Fibroblast of skin of left quadriceps (primary cell): ENCODE measurements at regions not wholly inside any gene's neighbourhood (a gene's known extent, or its start where the extent isn't known, plus 50 kb on each side); places are given as distances from the start of the nearest gene placed in this dataset.

Experiments used
- DNase-seq, 2 experiments: peaks; one replicate each; pipeline ENCODE4 v3.0.0-alpha.2; 2013; ENCODE audit warnings: low read depth in 2 of 2

DNA sequence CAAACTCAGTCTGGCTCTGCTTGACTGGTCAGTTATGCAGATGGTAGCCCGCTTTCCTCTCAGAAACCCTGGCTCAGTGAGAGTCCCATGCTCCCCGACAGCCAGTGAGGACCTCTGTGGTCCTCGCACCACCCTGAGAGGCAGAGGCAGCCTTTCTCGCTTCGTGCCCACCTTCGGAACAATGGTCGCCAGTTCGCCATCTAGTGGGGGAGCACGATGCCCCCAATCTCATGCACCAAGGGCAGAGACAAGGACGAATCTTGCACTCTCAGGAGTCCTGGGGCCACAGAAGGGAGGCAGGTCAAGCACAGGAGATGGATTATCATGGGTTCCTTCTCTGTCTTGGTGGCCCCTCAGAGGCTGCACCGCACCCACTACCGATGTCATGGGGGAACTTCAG, 75.2 kb downstream of the RHCG start:
- no peak for DNase-seq

DNA sequence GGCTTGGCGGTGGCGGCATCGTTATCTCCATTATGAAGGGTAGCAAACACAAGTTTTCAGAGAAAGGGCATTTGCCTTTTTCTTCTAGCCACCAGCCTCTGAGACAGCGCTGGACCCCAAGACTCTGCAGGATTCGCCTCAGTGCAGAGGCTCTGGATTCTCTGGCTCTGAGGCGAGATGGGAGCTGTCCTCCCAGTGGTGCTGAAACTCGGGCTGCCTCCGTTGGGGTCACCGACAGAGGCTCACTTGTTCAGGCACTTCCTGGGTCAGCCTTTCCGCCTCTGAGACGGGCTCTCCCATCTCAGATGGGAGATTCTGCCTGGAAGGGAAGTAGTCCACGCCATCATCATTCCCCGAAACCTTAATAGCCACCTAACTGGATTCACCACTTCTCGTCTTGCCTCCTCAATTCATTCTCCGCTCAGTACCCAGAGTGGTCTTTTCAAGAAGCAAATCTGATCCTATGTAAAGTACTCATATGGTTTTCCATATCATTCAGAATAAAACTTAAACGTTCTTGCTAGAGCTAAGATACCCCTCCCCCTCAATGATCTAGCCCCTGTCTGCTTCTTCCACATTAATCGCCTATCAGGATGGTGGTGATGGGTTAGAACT, 76.9 kb downstream of the RHCG start:
- DNase-seq = no peak

DNA sequence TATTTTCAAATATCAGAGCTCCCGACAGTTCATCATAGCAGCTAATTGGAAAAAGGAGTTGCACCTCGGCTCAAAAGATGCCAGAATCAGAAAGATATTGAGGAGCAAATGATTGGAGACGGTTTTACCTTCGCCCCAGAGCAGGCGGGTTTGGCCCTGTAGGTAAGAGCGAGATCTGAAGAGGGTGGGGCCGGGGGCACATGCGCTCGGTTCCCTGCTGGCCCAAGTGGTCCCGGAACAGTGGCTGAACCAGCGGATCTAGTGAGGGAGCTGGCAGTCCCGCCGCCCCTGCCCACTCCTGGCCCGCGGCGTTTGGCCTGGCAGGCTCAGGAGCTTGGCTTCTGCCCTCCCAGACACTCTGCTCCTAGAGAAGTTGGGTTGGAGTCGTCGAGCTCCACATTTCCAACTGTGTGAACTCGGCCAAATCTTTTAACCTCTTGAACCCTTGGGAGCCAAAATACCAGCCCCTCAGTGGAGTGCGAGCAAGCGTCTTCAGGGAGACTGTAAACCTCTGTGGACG, 79.1 kb downstream of the RHCG start:
- no peak for DNase-seq

DNA sequence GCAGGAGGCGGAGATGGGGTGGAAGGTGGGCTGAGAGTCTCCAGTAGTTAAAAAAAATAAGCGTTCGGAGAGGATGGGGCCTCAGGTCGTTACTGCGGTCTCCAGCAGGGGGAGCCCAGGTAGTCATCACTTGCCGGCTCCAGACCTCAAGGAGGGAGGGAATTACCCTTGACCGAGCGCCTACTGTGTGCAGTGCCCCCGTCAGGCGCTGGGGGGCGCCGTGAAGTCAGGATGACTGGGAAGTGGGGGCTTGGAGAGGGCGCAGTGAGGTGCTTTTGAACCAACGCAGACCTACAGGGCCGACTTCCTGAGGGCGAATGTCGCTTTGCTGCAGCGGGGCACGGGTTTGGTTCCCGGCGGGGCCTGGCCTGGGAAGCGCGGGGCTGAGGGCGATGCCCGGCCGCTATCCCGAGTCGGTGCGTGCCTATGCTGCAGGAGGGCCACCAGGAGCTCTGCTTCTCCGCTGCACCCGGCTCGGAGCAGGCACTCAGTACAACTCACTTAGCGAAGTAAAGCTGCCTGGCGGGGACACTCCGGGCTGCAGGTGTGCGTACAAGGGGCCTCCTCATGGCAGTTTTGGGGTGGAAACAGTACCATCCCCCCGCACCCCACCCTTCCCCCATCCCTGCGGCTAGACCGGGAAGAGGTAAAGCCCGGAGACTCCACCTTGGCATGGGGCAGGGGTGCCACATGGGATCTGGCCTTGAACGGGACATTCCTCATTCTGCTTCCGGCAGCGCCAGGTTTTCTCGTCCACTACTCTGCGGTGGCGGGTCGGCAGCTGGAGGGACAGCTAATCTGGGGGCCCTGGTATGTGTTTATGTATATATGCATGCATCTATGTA, 79.8 kb downstream of the RHCG start:
- peak in 1 of 2 experiments; percentile 6 for DNase-seq

DNA sequence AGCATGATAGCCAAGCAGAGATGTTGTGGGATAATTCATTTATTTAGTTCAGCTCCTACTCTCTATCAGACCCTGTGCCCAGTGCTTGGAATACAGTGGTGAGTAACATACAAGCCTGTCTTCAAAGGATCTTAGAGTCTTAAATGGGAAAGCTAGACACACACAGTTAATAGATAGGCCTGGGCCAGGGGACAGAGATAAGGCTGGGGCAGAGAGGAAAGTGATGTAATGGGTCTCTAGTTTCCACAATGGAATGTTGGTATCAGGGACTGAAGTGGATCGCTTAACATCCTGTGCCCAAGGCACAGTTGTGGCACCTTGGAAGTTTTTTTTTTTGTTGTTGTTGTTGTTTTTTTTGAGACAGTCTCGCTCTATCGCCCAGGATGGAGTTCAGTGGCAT, 79.9 kb upstream of the POLG start:
- DNase-seq = no peak

DNA sequence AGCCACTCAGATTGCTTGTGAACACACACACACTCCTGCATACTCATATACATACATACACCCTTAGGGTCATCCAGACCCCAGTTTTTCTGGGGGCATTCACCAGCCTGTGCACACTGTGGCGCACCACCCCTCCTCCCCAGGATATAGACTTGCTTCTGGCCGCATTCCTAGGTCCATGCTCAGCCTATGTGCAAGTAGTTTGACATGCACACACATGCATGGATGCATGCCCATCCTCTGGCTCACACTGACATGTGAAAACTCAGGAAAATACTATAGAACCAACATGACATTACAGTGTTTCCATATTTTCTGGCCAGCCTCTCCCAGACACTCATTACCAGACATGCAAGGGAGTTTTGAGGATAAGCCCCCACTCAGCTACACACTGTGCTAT, 79.3 kb upstream of the POLG start:
- DNase-seq = no peak

DNA sequence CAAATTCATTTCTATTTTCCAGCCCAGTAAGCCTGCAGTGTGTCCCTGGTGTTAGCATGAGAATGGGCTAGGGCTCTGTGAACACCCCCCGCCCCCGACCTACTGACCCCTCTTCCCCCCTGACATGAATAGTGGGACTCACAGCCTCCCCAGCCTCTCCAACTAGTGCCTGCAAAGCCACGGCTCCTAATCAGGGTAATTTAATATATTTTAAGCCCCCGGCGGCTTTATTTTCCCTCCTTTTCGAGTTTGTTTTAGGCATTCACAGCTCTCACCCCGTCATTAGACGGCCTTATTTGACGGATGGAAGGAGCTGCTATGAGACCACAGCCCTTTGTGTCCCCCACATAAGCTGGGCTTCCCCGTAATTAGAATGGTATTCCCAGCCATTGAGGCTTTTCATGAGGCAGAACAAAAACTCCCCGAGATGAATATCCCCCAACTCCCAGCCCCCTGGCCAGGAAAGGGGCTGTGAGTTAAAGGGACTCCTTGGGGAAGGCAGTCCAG, 78.3 kb upstream of the POLG start:
- no peak for DNase-seq

DNA sequence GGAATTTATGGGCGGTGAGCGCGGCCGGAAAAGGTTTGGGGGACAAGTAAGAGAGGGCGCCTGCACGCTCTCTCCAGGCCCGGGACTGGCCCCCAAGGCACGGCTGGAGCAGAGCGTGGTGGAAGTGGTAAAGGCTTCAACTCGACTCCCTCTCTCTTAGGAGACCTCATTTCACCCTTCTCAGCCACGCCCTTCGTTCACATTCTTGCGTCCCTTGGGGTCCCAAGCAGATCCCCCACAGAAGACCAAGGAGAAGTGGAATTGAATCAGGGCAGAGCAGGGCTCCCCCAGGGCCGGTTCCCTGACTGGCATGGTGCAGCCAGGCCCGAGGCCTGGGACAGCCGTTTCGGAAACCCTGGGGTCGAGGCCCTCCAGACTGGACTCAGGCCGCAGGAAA, 75.4 kb upstream of the POLG start:
- no peak for DNase-seq

DNA sequence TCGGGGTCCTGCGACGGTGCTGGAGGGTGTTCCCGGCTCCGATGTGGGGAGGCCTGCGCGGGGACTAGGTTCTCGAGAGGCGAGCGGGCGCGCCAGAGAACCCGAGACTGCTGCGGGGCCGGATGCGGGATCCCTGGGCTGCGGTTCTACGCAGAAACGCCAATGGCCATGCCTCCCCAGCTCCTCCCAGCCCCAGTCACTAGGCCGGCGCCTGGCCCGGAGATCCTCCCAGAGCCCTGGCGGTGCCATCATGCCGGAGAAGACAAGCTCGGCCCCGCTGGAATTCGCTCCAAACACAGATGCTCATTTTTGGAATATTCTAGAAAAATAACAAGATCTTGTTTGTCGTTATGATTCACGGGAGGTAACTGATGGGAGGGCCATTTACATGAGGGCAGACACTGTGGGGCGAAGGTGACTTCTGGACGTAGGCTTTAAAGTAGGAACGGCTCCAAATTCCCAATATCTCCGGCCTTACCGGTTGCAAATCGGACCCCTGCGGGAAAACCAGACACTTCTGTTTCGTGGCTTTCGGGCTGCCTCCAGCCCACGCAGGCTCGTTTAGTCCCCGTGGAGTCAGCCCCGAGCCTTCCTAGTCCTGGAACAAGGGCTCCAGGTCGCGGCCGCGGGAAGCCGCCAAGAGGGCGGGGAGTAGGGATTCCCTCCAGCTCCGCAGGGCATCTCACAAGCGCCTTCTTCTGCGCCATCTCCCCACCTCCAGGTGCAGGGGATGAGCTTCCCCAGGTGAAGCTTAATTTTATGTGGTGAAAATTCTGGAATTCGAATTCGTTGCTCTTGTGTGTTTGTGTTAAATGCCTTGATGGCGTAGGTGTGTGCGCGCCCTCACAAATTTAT, 74.8 kb upstream of the POLG start:
- DNase-seq = no peak

DNA sequence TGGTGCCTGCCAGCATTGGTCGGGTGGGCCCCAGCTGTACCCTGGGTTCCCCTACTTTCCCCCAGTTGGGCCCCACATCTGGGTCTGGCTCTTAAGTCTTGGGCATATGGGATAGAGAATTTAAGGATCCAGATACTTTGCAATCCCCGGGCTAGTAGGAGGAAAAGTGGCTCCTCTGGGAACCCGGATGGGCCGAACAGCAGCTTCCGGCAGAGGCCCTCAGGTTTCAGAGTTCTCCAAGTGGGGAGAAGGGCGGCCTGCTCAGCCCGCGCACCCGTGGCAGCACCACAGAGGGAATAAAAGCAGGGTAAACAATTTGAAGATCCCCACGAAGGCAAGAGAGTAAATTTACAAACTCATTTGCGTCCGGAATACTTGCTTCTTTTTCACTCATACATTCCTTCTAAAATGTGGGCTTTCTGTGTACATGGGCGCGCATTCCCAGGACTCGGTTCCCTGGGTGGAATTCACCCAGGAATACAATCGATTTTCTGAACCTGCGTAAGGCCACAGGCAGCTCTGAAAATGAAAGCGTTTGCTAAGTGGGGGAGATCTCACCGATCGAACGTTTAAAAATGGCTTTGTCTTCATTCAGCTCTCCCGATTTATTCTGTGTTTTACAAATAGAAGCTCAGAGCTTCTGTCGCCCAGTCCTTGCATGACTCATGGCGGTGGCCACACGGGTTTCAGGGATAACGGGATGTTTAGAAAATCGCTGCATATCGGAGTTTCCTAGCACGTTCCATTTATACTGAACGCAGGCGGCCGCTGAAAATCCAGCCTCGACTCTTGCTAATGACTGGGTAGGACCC, 74.0 kb upstream of the POLG start:
- DNase-seq = no peak

DNA sequence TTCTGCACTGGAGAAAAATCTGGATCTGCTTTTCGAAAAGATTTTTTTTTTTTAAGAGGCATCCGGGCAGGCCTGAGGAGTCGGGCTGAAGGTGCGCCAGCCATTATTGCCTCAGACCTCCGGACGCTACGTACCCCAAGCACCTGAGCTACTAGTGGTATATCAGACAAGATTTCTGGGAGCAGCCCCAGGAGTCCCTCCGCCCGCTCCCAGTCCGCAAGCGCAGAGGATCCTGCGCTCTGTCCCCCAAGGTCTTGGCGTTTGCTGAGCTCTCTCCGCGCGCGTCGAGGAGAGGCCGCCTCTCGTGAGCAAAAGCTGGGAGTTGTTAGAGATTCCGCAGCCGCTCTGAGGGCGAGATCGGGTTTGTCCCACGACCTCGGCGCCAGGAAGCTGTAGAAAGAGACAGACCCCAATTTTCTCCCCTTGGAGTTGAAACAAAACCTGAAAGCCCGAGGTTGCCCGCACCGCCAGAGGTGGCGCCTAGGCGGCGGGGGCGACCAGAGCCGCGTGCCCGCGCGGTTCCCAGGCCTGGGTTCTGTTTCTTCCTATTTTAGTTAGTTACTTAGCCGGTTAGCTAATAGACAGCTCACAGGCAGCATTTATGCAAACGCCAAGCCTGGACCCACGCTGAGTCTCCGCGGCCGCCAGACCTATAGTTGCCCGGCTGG, 72.5 kb upstream of the POLG start:
- no peak for DNase-seq

DNA sequence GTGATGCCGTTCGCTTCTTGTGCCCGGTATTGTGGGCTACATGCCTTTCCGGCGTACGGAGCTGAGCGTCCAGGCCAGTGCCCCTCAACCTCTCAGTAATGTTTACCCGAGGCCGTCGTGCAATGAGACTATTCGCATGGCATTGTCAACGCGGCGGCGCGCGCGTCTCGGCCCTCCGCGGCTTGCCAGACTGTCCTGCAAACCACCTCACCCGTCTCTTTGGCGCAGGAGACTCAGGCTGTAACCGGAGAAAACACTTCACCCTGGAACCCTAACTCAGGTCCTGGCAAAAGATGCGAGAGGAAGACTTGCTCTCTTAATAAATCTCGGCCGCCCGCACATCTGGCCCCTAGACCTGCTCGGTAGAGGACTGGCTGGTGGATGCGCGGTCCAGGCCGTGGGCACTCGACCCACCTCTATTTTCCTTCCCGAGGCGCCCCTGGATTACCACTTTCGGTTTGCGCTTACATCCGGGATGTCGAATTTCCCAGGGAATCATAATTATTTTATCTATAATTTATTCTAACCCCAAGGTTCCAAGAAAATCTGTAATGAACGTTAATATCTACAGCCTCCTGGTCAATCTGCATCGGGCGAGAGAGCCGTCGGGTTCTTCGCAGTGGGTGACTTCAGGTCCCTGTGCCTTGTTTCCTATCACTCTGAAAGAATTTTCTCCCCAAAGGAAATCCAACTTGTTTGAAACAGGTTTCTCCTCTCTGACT, 71.8 kb upstream of the POLG start:
- DNase-seq = no peak

DNA sequence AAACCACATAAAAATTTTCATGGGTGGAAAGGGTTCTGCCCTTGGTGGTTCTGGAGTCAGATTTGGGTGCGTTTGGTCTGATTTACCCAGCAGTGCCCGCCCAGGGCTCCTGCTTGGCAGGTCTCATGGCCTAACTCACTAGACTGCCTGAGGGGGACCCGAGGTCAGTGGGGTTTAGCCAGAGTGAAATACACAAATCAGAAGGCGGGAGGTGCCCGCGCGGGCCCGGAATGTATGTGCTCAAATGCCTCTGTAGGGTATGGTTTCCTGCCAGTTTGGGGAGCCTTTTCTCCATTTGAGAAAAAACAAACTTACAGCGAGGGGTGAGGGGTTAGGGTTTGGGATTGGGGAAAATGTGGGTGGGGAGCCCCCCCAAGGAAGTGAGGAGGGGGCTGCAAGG, 70.9 kb upstream of the POLG start:
- no peak for DNase-seq

DNA sequence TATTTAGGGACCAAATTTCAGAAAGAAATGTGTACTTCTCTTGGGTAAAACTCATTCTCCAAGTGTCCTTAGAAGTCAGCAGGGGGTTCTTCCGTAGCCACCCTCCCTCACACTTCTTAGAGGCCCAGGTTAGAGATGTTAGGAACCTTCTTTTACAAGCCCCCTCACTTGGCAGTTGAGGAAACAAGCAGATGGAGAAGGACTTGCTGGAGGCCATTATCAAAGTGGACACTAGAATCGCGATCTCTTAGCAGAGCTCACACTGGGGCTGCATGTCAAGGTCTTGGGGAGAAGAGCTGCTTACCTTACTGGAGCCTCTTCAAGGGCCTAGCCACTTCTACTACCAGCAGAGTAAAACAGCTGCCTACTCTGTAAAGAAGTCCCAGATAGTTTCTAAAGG, 69.4 kb upstream of the POLG start:
- DNase-seq = no peak

DNA sequence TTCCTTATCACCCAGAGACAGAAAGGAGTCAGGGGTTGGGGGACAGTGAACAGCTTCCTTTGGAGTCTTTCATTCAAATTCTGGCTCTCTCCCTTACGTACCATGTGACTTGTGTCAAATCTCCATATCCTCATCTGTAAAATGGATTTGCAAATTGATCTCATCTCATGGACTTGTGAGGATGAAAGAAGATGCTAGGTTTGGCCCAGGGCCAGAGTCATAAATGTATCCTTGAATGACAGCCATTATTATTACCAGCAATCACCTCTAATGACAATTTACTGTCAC, 67.8 kb upstream of the POLG start:
- DNase-seq = no peak

DNA sequence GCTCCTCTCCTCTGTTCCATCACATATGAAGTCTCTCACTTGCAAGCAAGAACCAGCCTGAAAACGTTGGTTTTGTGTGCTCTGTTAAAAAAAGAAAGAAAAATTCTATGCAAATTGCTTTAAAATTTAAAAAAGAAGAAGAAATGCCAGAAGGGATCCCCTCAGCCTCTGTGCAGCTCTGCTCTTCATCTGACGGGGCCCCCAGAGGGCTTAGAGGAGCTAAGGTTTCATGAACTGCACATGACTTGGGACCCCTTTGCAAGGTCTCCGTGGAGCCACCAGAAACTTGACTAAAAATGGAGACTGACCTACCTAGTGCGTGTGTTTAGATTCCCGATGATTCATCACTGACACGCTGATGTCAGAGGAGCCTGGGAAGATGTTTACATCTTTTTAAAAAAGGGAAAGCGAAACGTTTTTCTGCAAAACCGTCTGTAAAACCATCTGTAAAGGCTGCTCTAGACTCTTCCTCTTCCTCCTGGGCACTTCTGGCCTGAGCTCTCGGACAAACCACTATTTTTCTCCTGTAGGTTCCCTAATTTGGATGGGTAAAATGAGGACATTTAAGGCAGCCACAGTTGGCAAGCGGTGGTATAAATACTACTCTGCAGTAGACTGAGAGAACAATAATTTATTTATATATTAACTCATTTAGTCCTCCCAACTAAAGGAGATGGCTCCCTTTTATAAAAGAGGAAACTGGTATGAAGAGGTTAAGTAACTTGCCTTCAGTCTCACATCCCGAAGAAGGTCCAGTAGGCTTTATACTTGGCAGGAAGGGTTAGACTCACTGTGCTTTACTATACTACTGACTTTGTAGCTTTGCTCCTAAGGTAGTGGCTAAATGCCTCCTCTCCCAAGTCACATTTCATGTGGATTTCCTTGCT, 67.2 kb upstream of the POLG start:
- DNase-seq = no peak

DNA sequence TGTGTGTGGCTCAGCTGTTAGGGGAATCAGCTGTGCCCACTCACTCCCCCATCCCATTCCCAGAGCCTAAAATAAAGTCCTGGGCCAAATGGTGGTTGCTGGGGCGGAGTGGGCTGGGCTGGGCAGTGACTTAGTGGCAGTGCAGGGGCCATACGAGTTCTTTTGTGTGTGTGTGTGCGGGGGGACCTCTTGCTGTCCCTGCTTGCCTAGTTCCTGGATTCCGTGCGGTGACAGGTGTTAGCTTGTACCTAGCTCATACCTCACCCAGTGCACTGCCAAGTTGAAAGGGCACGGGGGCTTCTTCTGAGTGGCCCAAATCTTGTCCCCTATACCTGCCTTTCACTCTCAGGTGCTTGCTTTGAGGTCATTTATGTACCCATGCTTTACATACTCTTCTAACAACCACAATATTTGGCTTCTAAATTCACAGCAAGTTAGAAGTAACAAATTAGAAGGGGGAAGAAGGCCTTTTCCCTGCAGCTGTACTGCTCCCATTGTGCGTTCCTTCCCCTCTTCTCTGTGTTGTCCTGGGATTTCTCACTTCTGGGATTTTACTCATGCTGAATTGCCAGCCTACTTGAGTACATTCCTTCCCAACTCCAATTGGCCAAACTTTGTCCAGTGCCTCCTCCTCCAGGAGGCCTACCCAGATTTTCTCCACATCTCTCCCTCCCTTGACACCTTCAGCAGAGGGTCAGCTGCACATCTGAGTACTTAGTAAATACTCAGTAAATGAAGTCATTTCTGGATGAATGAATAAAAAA, 66.3 kb upstream of the POLG start:
- no peak for DNase-seq

DNA sequence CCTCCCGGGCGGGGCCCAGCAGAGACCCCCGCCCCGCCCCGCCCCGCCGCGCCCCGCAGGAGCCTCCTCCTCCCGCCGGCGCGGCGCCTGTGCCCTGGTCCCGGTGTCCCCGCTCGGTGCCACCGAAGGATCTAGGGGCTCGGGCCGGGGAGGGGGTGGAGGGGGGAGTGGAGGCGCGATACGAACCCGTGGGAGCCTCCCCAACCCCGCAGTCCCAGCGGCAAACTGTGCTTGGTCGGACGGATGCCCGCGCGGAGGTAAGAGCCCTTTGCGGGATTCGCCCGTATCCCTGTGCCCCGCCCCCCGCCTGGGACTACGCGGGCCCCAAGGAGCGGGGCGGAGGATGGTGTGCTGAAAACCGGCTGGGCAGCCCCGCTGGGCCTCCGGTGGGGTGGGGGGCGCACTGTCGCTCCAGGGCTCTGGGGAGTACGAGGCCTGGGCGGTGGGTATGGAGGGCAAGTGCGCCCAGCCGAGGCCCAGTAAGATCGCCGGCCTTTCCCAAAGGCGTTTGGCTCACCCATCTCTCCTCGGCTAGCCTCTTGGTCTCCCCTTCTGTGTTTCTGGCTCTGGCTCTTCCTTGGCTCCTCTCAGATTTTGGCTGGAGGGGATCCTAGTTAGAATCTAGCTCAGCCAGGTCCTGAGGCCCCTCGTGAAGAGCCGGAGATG, 65.6 kb upstream of the POLG start:
- DNase-seq = no peak
